PC-9 (cell line): ENCODE measurements at regions not wholly inside any gene's neighbourhood (a gene's known extent, or its start where the extent isn't known, plus 50 kb on each side); places are given as distances from the start of the nearest gene placed in this dataset.

Experiments
- CTCF ChIP-seq: fragments of 200-600 bp; sonication (generic); conservative IDR thresholded peaks from 2 replicates; pipeline ENCODE4 v1.6.1; 2017; ENCODE audit warnings: mixed run types, antibody characterized with exemption, mild to moderate bottlenecking, moderate library complexity
- EZH2 ChIP-seq: fragments of 200-600 bp; sonication (generic); IDR thresholded peaks from 2 replicates; pipeline ENCODE4 v1.8.0; 2017; ENCODE audit warnings: antibody characterized with exemption, low read depth

DNA sequence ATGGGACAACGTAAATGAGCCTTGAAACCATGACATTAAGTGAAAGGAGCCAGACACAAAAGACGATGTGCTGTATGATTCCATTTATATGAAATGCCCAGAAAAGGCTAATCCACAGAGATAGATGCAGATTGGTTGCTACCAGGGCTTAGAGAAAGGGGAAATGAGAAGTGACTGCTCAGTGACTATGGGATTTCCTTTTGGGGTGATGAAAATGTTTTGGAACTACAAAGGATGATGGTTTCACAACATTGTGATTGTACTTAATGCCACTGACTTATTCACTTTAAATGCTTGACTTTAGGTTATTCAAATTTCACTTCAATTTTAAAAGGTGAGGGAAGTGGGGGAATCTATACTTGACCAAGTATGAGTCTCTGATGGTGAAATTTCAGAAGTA is 414.3 kb downstream of the SETD4 start:
- no peak for TF ChIP-seq CTCF
- no peak for TF ChIP-seq EZH2
